Glutamatergic neuron (in vitro differentiated cells): ENCODE measurements at regions not wholly inside any gene's neighbourhood (a gene's known extent, or its start where the extent isn't known, plus 50 kb on each side); places are given as distances from the start of the nearest gene placed in this dataset.
"Not testable (repeated sequence)": the region's sequence is repeated elsewhere in the genome, so short reads cannot be mapped to it uniquely, and the experiment has no call there.

Experiments
- DNase-seq: peaks from one replicate; pipeline ENCODE4 v3.0.0; 2022
- H3K27ac Mint-ChIP-seq: one replicate; pipeline ENCODE4 v1.8.0; 2020; ENCODE audit warnings: mild to moderate bottlenecking, mixed read lengths, inconsistent platforms; ENCODE audit not compliant: unreplicated experiment
- H3K27me3 Mint-ChIP-seq: one replicate; pipeline ENCODE4 v1.8.0; 2020; ENCODE audit warnings: mild to moderate bottlenecking, moderate library complexity, mixed read lengths, inconsistent platforms; ENCODE audit not compliant: unreplicated experiment
- H3K36me3 Mint-ChIP-seq: one replicate; pipeline ENCODE4 v1.8.0; 2020; ENCODE audit warnings: mild to moderate bottlenecking, mixed read lengths, inconsistent platforms; ENCODE audit not compliant: unreplicated experiment
- H3K4me1 Mint-ChIP-seq: one replicate; pipeline ENCODE4 v1.8.0; 2020; ENCODE audit warnings: mild to moderate bottlenecking, low read depth, mixed read lengths, inconsistent platforms; ENCODE audit not compliant: unreplicated experiment
- H3K4me3 Mint-ChIP-seq: one replicate; pipeline ENCODE4 v1.8.0; 2020; ENCODE audit warnings: mild to moderate bottlenecking, mixed read lengths, inconsistent platforms; ENCODE audit not compliant: unreplicated experiment
- H3K9me3 Mint-ChIP-seq: one replicate; pipeline ENCODE4 v1.8.0; 2020; ENCODE audit warnings: mild to moderate bottlenecking, moderate library complexity, mixed read lengths, inconsistent platforms; ENCODE audit not compliant: unreplicated experiment
- TF ChIP-seq, protein P1 (sequence below): fragments of 200-600 bp; sonication (generic); IDR thresholded peaks from one replicate; pipeline ENCODE4 v1.5.0; 2021; ENCODE audit not compliant: partially characterized antibody, unreplicated experiment

DNA sequence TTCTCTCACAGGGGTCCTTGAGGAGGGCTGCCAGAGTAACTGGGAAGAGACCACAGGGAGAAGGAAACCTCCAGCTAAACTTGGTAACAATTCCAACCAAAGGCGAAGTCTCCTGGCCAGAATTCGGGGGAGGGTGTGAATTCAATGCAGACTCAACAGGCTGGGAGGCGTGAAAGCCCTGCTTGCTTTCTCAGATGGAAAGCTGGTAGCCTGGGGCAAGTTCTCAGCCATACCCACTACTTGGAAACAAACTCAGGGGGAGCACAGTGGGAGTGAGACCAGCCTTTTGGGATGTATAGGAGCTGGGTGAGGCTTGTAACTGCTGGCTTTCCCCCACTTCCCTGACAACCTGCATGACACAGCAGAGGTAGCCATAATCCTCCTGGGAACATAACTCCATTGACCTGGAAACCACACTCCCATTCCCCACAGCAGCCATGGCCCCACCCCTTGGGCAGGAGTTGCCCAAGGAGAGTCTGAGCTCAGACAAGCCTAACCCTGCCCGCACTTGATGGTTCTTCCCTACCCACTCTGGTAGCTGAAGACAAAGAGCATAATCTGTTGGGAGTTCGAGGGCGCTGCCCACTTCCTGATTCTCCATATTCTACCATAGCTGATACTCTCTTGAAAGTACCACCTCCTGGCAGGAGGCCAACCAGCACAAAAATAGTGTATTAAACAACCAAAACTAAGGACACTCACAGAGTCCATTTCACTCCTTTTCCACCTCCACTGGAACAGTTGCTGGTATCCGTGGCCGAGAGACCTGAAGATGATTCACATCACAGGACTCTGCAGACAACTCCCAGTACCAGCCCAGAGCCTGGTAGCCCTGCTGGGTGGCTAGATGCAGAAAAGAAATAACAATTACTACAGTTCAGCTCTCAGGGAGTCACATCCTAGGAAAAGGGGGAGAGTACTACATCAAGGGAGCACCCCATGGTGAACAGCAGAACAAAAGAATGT is 123.8 kb downstream of the FAM170A start:
- Mint-ChIP-seq H3K4me3 (no peak overlapping the region), H3K9me3 (peaks cover 3% of the 10 kb centered on the region), H3K36me3 (no peaks in the 10 kb centered on the region), H3K27me3 (no peaks in the 10 kb centered on the region), H3K4me1 (no peaks in the 10 kb centered on the region), H3K27ac (no peak overlapping the region)
- DNase-seq: no peak
- TF ChIP-seq, protein P1, sequence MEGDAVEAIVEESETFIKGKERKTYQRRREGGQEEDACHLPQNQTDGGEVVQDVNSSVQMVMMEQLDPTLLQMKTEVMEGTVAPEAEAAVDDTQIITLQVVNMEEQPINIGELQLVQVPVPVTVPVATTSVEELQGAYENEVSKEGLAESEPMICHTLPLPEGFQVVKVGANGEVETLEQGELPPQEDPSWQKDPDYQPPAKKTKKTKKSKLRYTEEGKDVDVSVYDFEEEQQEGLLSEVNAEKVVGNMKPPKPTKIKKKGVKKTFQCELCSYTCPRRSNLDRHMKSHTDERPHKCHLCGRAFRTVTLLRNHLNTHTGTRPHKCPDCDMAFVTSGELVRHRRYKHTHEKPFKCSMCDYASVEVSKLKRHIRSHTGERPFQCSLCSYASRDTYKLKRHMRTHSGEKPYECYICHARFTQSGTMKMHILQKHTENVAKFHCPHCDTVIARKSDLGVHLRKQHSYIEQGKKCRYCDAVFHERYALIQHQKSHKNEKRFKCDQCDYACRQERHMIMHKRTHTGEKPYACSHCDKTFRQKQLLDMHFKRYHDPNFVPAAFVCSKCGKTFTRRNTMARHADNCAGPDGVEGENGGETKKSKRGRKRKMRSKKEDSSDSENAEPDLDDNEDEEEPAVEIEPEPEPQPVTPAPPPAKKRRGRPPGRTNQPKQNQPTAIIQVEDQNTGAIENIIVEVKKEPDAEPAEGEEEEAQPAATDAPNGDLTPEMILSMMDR: no peak

GRCh38 chr5:119754825-119755224 is 125.5 kb downstream of the FAM170A start:
- not testable (repeated sequence) for H3K27ac Mint-ChIP-seq, H3K4me1 Mint-ChIP-seq, H3K27me3 Mint-ChIP-seq, H3K4me3 Mint-ChIP-seq, H3K9me3 Mint-ChIP-seq, DNase-seq, H3K36me3 Mint-ChIP-seq

- TF ChIP-seq, protein P1: no peak
- Mint-ChIP-seq H3K9me3 (peaks cover 2% of the 10 kb centered on the region), H3K36me3 (no peaks in the 10 kb centered on the region), H3K27ac (no peak overlapping the region), H3K27me3 (no peaks in the 10 kb centered on the region), H3K4me1 (no peaks in the 10 kb centered on the region), H3K4me3 (no peak overlapping the region)
- DNase-seq: no peak
These were observed 127.9 kb downstream of the FAM170A start for GRCh38 chr5:119757276-119757675.

DNA sequence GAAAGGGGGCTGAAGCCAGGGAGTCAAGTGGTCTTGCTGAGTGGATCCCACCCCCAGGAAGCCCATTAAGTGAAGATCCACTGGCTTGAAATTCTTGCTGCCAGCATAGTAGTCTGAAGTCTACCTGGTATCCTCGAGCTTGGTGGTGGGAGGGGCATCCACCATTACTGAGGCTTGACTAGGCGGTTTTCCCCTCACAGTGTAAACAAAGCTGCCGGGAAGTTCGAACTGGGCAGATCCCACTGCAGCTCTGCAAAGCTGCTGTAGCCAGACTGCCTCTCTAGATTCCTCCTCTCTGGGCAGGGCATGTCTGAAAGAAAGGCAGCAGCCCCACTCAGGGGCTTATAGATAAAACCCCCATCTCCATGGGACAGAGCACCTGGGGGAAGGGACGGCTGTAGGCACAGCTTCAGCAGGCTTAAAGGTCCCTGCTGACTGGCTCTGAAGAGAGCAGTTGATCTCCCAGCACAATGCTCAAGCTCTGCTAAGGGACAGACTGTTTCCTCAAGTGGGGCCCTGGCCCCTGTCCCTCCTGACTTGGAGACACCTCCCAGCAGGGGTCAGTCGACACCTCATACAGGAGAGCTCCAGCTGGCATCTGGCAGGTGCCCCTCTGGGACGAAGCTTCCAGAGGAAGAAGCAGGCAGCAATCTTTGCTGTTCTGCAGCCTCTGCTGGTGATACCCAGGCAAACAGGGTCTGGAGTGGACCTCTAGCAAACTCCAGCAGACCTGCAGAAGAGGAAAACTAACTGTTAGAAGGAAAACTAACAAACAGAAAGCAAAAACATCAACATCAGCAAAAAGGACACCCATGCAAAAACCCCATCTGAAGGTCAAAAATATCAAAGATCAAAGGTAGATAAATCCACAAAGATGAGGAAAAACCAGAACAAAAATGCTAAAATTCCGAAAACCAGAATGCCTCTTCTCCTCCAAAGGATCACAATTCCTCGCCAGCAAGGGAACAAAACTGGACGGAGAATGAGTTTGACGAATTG is 140.6 kb downstream of the FAM170A start:
- H3K36me3 Mint-ChIP-seq, H3K27me3 Mint-ChIP-seq, H3K4me3 Mint-ChIP-seq, H3K27ac Mint-ChIP-seq, H3K4me1 Mint-ChIP-seq, DNase-seq, H3K9me3 Mint-ChIP-seq: not testable (repeated sequence)

DNA sequence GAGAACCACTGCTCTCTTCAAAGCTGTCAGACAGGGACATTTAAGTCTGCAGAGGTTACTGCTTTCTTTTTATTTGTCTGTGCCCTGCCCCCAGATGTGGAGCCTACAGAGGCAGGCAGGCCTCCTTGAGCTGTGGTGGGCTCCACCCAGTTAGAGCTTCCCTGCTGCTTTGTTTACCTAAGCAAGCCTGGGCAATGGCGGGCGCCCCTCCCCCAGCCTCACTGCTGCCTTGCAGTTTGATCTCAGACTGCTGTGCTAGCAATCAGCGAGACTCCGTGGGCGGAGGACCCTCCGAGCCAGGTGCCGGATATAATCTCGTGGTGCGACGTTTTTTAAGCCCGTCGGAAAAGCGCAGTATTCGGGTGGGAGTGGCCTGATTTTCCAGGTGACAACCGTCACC is 150.8 kb downstream of the FAM170A start:
- H3K4me3 Mint-ChIP-seq, H3K27me3 Mint-ChIP-seq, H3K27ac Mint-ChIP-seq, H3K36me3 Mint-ChIP-seq, H3K4me1 Mint-ChIP-seq, DNase-seq, H3K9me3 Mint-ChIP-seq: not testable (repeated sequence)

DNA sequence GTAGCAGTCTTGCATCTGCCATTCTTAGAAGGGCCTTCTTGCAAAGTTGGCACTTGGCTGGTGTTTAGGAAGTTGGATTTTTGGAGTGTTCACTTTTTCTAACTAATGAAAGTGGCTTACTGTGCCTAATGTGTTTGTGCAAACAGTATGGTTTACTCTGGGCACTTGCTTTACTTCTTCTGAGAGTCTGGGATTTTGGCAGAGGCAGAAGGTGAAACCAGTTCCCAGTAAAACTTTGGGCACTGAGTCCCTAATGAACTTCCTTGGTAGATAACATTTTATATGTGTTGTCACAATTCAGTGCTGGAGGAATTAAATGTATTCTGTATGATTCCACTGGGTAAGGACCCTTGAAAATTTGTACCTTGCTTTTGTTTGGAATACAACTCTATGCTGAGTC is 155.7 kb downstream of the FAM170A start:
- no peak for DNase-seq
- Mint-ChIP-seq H3K36me3 (no peaks in the 10 kb centered on the region), H3K4me3 (no peak overlapping the region), H3K27ac (no peak overlapping the region), H3K9me3 (no peaks in the 10 kb centered on the region), H3K27me3 (no peaks in the 10 kb centered on the region), H3K4me1 (no peaks in the 10 kb centered on the region)
- TF ChIP-seq, protein P1: no peak
